Natural killer cell (primary cell): ENCODE measurements at regions not wholly inside any gene's neighbourhood (a gene's known extent, or its start where the extent isn't known, plus 50 kb on each side); places are given as distances from the start of the nearest gene placed in this dataset.

Experiments
- ATAC-seq, 3 donors: fragments of 150-1000 bp in 2 of 3; fragments of 200-7000 bp in 1 of 3; cut with Tn5 transposase; 1 replicate in 1 of 3; 2 replicates in 2 of 3; pipeline ENCODE4 v1.10.0; 2021; ENCODE audit warnings: mild to moderate bottlenecking in 2 of 3, moderate library complexity in 2 of 3
- DNase-seq, 2 donors: peaks; one replicate each; pipeline versions ENCODE4 v3.0.0 to v3.0.0-alpha.2; 2013 to 2021; ENCODE audit warnings: mixed read lengths in 1 of 2
- H3K27ac ChIP-seq: one replicate; pipeline ENCODE4 v1.5.1; 2013; ENCODE audit warnings: mild to moderate bottlenecking, low read length
- H3K27me3 ChIP-seq: one replicate; pipeline ENCODE4 v1.6.1; 2013; ENCODE audit warnings: low read length; ENCODE audit not compliant: control insufficient read depth, insufficient read depth
- H3K36me3 ChIP-seq: one replicate; pipeline ENCODE4 v1.6.1; 2013; ENCODE audit warnings: low read length; ENCODE audit not compliant: control insufficient read depth, insufficient read depth
- H3K4me1 ChIP-seq: one replicate; pipeline ENCODE4 v1.6.1; 2013; ENCODE audit warnings: low read length; ENCODE audit not compliant: control insufficient read depth, insufficient read depth
- H3K4me3 ChIP-seq: one replicate; pipeline ENCODE4 v1.5.1; 2013; ENCODE audit warnings: low read length
- H3K9me3 ChIP-seq: one replicate; pipeline ENCODE4 v1.6.1; 2013; ENCODE audit warnings: low read length; ENCODE audit not compliant: control insufficient read depth, insufficient read depth
- H3K27ac Mint-ChIP-seq, 2 donors: one replicate each; pipeline ENCODE4 v1.8.0; 2022; ENCODE audit warnings: mild to moderate bottlenecking in 2 of 2, mixed read lengths in 2 of 2, moderate library complexity in 1 of 2
- H3K27me3 Mint-ChIP-seq, 2 donors: one replicate each; pipeline ENCODE4 v1.8.0; 2022; ENCODE audit warnings: low read depth in 2 of 2, mixed read lengths in 2 of 2
- H3K36me3 Mint-ChIP-seq: one replicate; pipeline ENCODE4 v1.8.0; 2022; ENCODE audit warnings: mixed read lengths
- H3K4me1 Mint-ChIP-seq, 2 donors: one replicate each; pipeline ENCODE4 v1.8.0; 2022; ENCODE audit warnings: mixed read lengths in 2 of 2
- H3K4me3 Mint-ChIP-seq: one replicate; pipeline ENCODE4 v1.8.0; 2022; ENCODE audit warnings: mild to moderate bottlenecking, moderate library complexity, mixed read lengths
- H3K9me3 Mint-ChIP-seq, 2 donors: one replicate each; pipeline ENCODE4 v1.8.0; 2022; ENCODE audit warnings: mixed read lengths in 2 of 2
- WGBS: methylation state at CpG from one replicate; pipeline ENCODE4 v1.1.7; 2013; ENCODE audit warnings: missing lambda C conversion rate; ENCODE audit not compliant: insufficient coverage; 5-methylcytosine and 5-hydroxymethylcytosine counted together
- intact Hi-C: fragments of 100-400 bp; cut with micrococcal nuclease; formaldehyde crosslinking; loops from one replicate; pipeline ENCODE4 v1.14.2; 2022
- TF ChIP-seq, protein P1 (sequence below): fragments of 200-600 bp; IDR thresholded peaks from one replicate; pipeline ENCODE4 v1.8.0; 2022; ENCODE audit warnings: antibody characterized with exemption

DNA sequence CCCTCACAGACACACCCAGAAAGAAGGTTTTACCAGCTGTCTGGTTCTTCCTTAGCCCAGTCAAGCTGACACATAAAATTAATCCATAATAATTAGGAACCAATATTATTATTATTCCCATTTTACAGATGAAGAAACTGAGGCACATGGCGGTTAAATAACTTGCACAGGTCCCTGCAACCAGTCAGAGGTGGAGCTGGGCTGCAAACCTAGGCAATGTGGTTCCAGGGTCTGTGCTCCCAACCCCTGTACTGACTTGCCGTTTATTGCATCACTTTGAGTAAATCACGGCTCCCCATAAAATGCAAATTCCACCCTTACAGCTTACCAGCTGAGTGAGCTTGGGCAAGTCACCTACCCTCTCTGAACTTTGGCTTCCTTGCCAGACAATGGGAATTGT lies 179.2 kb upstream of the POU3F1 start:
- DNase-seq = no peak
- no peaks in the 10 kb centered on the region for H3K9me3 Mint-ChIP-seq

DNA sequence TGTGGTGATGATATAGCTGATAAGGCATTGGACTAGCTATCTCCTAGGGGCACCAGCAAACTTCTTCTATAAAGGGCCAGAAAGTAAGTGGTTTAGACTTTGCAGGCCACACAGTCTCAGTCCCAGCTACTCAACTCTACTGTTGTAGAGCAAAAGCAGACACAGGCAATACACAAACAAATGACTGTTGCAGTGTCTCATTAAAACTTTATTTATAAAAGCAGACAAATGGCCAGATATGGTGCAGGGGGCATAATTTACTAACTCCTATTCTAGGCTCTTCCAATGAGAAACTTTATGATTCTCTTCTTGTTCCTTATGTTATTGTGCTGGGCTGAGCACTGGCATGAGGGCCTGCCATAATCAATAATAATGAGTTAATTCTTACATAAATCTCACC lies 176.8 kb upstream of the POU3F1 start:
- Mint-ChIP-seq H3K27me3 (peaks cover 9 to 50% of the 10 kb centered on the region in 2 donors), H3K4me1 (no peaks in the 10 kb centered on the region), H3K36me3 (no peaks in the 10 kb centered on the region), H3K27ac (no peak overlapping the region), H3K4me3 (no peak overlapping the region), H3K9me3 (no peaks in the 10 kb centered on the region)
- Histone ChIP-seq H3K9me3 (no peaks in the 10 kb centered on the region), H3K36me3 (no peaks in the 10 kb centered on the region), H3K27me3 (no peaks in the 10 kb centered on the region), H3K27ac (no peak overlapping the region), H3K4me3 (no peak overlapping the region), H3K4me1 (no peaks in the 10 kb centered on the region)
- DNase-seq (no peak), ATAC-seq (no peak)
- intact Hi-C loops = no loop called here
- TF ChIP-seq, protein P1, sequence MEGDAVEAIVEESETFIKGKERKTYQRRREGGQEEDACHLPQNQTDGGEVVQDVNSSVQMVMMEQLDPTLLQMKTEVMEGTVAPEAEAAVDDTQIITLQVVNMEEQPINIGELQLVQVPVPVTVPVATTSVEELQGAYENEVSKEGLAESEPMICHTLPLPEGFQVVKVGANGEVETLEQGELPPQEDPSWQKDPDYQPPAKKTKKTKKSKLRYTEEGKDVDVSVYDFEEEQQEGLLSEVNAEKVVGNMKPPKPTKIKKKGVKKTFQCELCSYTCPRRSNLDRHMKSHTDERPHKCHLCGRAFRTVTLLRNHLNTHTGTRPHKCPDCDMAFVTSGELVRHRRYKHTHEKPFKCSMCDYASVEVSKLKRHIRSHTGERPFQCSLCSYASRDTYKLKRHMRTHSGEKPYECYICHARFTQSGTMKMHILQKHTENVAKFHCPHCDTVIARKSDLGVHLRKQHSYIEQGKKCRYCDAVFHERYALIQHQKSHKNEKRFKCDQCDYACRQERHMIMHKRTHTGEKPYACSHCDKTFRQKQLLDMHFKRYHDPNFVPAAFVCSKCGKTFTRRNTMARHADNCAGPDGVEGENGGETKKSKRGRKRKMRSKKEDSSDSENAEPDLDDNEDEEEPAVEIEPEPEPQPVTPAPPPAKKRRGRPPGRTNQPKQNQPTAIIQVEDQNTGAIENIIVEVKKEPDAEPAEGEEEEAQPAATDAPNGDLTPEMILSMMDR = no peak

More for the DNA sequence above, 179.2 kb upstream of the POU3F1 start:
- no peak overlapping the region for H3K27ac Mint-ChIP-seq
- no peaks in the 10 kb centered on the region for H3K4me1 ChIP-seq
- intact Hi-C loops = no loop called here
- no peak overlapping the region for H3K4me3 Mint-ChIP-seq
- no peaks in the 10 kb centered on the region for H3K36me3 Mint-ChIP-seq
- 98% methylated on average over 3 of the region's 3 CpGs for WGBS
- ATAC-seq = no peak
- H3K27me3 Mint-ChIP-seq = peaks cover 11 to 55% of the 10 kb centered on the region in 2 donors
- H3K27me3 ChIP-seq = no peaks in the 10 kb centered on the region
- H3K36me3 ChIP-seq = no peaks in the 10 kb centered on the region
- H3K27ac ChIP-seq = no peak overlapping the region
- TF ChIP-seq, protein P1 = no peak
- no peaks in the 10 kb centered on the region for H3K9me3 ChIP-seq
- H3K4me1 Mint-ChIP-seq = no peaks in the 10 kb centered on the region
- H3K4me3 ChIP-seq = no peak overlapping the region

DNA sequence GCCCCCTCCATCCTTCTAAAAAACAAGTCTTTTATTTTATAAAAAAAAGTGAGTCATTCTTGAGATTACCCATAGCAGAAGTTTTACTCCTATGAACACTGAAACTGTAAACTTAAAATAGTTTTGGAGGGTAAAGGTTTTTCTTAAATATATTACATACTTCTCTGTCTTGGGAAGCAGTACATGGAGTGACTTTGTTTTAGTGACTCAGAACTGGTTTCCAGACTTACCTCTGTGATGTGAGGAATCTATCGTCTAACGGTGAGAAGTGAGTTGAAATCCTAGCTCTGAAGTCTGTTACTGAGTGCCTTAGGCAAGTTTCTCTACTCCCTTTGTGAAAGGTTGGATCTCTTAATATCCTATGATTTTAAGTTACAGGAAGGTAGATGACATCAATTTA lies 176.3 kb upstream of the POU3F1 start:
- DNase-seq (no peak), ATAC-seq (no peak)
- H3K36me3 ChIP-seq = no peaks in the 10 kb centered on the region
- Mint-ChIP-seq H3K36me3 (no peaks in the 10 kb centered on the region), H3K4me3 (no peak overlapping the region), H3K9me3 (no peaks in the 10 kb centered on the region), H3K4me1 (no peaks in the 10 kb centered on the region), H3K27ac (no peak overlapping the region), H3K27me3 (peaks cover 7 to 50% of the 10 kb centered on the region in 2 donors)
- intact Hi-C loops = no loop called here
- H3K4me1 ChIP-seq = no peaks in the 10 kb centered on the region
- no peak overlapping the region for H3K27ac ChIP-seq
- TF ChIP-seq, protein P1 = no peak
- no peak overlapping the region for H3K4me3 ChIP-seq
- H3K9me3 ChIP-seq = no peaks in the 10 kb centered on the region
- H3K27me3 ChIP-seq = no peaks in the 10 kb centered on the region
- 100% methylated on average over 2 of the region's 2 CpGs for WGBS

DNA sequence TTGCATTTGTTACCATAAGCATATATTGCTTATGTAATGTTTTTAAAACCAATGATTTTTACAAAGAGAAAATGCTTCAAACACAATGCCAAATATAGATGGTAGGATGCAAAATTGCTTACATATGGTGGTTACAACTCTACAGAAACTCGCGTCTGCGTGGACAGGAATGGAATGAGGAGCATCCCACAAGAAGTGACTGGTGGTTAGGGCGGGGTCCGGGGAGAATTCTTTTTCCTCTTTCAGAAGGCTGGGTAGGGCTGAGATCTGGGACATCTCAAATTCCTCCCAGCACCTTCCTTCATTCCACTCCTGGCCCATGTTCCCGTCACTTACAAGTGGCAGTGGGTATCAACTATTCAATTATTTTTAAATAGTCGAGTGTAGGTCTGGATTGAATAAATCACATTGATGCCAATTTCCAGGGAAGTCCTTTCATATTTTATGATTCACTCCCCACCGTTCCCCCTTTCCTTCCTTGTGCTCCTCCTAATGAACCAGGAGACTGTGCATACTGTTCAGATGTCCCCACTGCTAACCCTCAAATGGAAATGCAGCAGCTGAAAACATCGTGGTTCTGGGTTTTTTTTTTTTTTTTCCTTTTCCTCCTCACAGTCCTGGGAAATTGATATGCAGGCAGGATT lies 174.5 kb upstream of the POU3F1 start:
- H3K9me3 ChIP-seq = no peaks in the 10 kb centered on the region
- H3K36me3 ChIP-seq = no peaks in the 10 kb centered on the region
- no peaks in the 10 kb centered on the region for H3K4me1 Mint-ChIP-seq
- no peak overlapping the region for H3K4me3 Mint-ChIP-seq
- H3K27ac Mint-ChIP-seq = no peak overlapping the region
- intact Hi-C loops = no loop called here
- H3K9me3 Mint-ChIP-seq = no peaks in the 10 kb centered on the region
- no peaks in the 10 kb centered on the region for H3K27me3 ChIP-seq
- WGBS = 76% methylated on average over 6 of the region's 9 CpGs
- TF ChIP-seq, protein P1 = no peak
- DNase-seq (no peak), ATAC-seq (no peak)
- no peaks in the 10 kb centered on the region for H3K36me3 Mint-ChIP-seq
- H3K27ac ChIP-seq = no peak overlapping the region
- H3K4me3 ChIP-seq = no peak overlapping the region
- no peaks in the 10 kb centered on the region for H3K4me1 ChIP-seq
- H3K27me3 Mint-ChIP-seq = peaks cover 8 to 52% of the 10 kb centered on the region in 2 donors
